Suppressor macrophage (primary cell): ENCODE measurements at regions not wholly inside any gene's neighbourhood (a gene's known extent, or its start where the extent isn't known, plus 50 kb on each side); places are given as distances from the start of the nearest gene placed in this dataset.

ENCODE experiments used
- DNase-seq, 4 experiments: peaks; one replicate each; pipeline ENCODE4 v3.0.0-alpha.2; 2020 to 2022

GRCh38 chr4:123102897-123103471, 180.6 kb upstream of the NUDT6 start:
- DNase-seq, result peak in 3 of 4 experiments; percentile 18 to 67 (median 55)

- no peak for DNase-seq
These were observed 182.1 kb upstream of the NUDT6 start for GRCh38 chr4:123104310-123105025.

- DNase-seq, result no peak
These were observed 182.6 kb upstream of the NUDT6 start for GRCh38 chr4:123105026-123105420.

GRCh38 chr4:123106747-123107146, 184.3 kb upstream of the NUDT6 start:
- DNase-seq, result no peak

- no peak for DNase-seq
These were observed 185.3 kb upstream of the NUDT6 start for GRCh38 chr4:123107444-123108252.

GRCh38 chr4:123109139-123109538, 186.7 kb upstream of the NUDT6 start:
- DNase-seq, result no peak

GRCh38 chr4:123110147-123110546, 187.8 kb upstream of the NUDT6 start:
- DNase-seq, result no peak

- no peak for DNase-seq
These were observed 188.3 kb upstream of the NUDT6 start for GRCh38 chr4:123110685-123111084.

GRCh38 chr4:123113155-123113554, 190.8 kb upstream of the NUDT6 start:
- DNase-seq, result no peak

- DNase-seq, result no peak
These were observed 191.9 kb upstream of the NUDT6 start for GRCh38 chr4:123114084-123114914.

GRCh38 chr4:123114915-123115756, 192.7 kb upstream of the NUDT6 start:
- DNase-seq, result no peak

GRCh38 chr4:123116412-123116811, 194.0 kb upstream of the NUDT6 start:
- no peak for DNase-seq

GRCh38 chr4:123120473-123120872, 198.1 kb upstream of the NUDT6 start:
- no peak for DNase-seq

- DNase-seq, result no peak
These were observed 199.0 kb upstream of the NUDT6 start for GRCh38 chr4:123121241-123121907.

- DNase-seq, result no peak
These were observed 203.1 kb upstream of the NUDT6 start for GRCh38 chr4:123125477-123125876.

GRCh38 chr4:123127218-123127617, 204.8 kb upstream of the NUDT6 start:
- peak in 3 of 4 experiments; percentile 5 to 43 (median 17) for DNase-seq

GRCh38 chr4:123127875-123128274, 205.5 kb upstream of the NUDT6 start:
- DNase-seq, result no peak

- DNase-seq, result no peak
These were observed 211.1 kb upstream of the NUDT6 start for GRCh38 chr4:123133397-123134050.

- no peak for DNase-seq
These were observed 222.2 kb upstream of the NUDT6 start for GRCh38 chr4:123144616-123145015.

GRCh38 chr4:123158576-123158975, 236.2 kb upstream of the NUDT6 start:
- DNase-seq, result no peak

GRCh38 chr4:123159479-123159878, 237.1 kb upstream of the NUDT6 start:
- DNase-seq, result no peak
